AG09319 (cell line): ENCODE measurements at regions not wholly inside any gene's neighbourhood (a gene's known extent, or its start where the extent isn't known, plus 50 kb on each side); places are given as distances from the start of the nearest gene placed in this dataset.

Source experiments
- DNase-seq: peaks from one replicate; pipeline ENCODE4 v3.0.0-alpha.2; 2010; ENCODE audit warnings: low read depth; ENCODE audit errors: extremely low read depth
- CTCF ChIP-seq: IDR thresholded peaks from 2 replicates; pipeline ENCODE4 v1.5.1; 2011; ENCODE audit warnings: low read depth, mild to moderate bottlenecking, inconsistent platforms, low read length, moderate library complexity

GRCh38 chr12:16415155-16415554 is 67.7 kb downstream of the MGST1 start:
- no peak for TF ChIP-seq CTCF
- no peak for DNase-seq

- no peak for DNase-seq
- TF ChIP-seq CTCF = no peak
Observed at GRCh38 chr12:16417058-16417457, 69.6 kb downstream of the MGST1 start.

GRCh38 chr12:16421806-16422205 is 74.4 kb downstream of the MGST1 start:
- DNase-seq = no peak
- no peak for TF ChIP-seq CTCF

GRCh38 chr12:16424531-16424930 is 77.1 kb downstream of the MGST1 start:
- no peak for TF ChIP-seq CTCF
- no peak for DNase-seq

GRCh38 chr12:16435875-16436554 is 88.6 kb downstream of the MGST1 start:
- no peak for TF ChIP-seq CTCF
- DNase-seq = no peak

GRCh38 chr12:16437281-16437816 is 89.9 kb downstream of the MGST1 start:
- DNase-seq = no peak
- TF ChIP-seq CTCF = no peak

GRCh38 chr12:16437926-16438325 is 90.5 kb downstream of the MGST1 start:
- DNase-seq = no peak

More at GRCh38 chr12:16437926-16438325, 90.5 kb downstream of the MGST1 start:
- TF ChIP-seq CTCF = no peak
